Breast epithelium (tissue), 3 donors: ENCODE measurements at regions not wholly inside any gene's neighbourhood (a gene's known extent, or its start where the extent isn't known, plus 50 kb on each side); places are given as distances from the start of the nearest gene placed in this dataset.

ENCODE experiments used
- POLR2A ChIP-seq: fragments of 450-650 bp; IDR thresholded peaks from one replicate; pipeline ENCODE4 v1.6.1; 2016; ENCODE audit warnings: antibody characterized with exemption, mild to moderate bottlenecking, moderate library complexity
- POLR2AphosphoS5 ChIP-seq, 3 donors: sonication (generic); formaldehyde crosslinking; IDR thresholded peaks; one replicate each; pipeline ENCODE4 v1.6.1; 2017; ENCODE audit warnings: antibody characterized with exemption in 3 of 3
- TF ChIP-seq, protein P1 (sequence below), 3 donors: fragments of 450-650 bp; IDR thresholded peaks; one replicate each; pipeline ENCODE4 v1.5.1; 2016 to 2017; ENCODE audit warnings: antibody characterized with exemption in 3 of 3, mild to moderate bottlenecking in 3 of 3, moderate library complexity in 3 of 3

DNA sequence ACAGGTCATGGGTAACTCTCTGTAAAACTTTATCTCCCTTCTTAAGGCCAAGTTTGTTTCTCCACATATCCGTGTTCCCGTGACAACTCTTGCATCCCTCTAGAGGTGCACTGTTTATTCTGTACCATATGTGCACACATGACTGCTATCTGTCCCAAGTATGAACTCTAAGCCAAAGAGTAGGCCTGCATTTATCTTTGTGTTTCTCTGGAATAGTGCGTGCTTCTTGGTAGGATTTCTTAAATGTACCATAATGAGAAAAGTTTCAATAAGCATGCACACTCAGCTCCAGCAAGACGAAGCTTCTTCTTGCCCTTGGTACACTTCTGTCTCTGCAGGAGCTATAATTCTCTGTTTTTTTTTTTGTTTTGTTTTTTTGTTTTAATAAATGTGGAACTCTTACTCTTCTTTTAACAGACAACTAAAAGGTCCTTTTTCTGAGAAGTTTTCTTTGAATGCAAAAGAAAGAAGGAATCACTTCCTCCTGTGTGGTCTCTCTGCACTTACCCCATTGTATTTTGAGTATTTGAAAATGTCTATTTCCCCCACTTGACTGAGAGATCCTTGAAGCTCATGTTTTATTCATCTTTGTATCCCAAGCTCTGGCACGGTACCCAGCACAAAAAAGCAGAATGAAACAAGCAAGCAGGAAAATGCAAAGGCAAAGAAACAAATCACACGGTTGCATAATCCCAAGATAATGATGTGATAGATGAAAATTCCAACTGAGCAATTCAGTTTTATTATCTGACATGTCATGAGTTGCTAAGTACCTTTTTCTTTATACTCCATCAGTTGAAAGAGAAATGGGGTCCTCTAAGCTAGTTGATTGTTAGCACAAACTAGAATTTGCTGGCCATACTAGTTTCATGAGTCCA is 521.9 kb upstream of the BOD1L1 start:
- TF ChIP-seq, protein P1, sequence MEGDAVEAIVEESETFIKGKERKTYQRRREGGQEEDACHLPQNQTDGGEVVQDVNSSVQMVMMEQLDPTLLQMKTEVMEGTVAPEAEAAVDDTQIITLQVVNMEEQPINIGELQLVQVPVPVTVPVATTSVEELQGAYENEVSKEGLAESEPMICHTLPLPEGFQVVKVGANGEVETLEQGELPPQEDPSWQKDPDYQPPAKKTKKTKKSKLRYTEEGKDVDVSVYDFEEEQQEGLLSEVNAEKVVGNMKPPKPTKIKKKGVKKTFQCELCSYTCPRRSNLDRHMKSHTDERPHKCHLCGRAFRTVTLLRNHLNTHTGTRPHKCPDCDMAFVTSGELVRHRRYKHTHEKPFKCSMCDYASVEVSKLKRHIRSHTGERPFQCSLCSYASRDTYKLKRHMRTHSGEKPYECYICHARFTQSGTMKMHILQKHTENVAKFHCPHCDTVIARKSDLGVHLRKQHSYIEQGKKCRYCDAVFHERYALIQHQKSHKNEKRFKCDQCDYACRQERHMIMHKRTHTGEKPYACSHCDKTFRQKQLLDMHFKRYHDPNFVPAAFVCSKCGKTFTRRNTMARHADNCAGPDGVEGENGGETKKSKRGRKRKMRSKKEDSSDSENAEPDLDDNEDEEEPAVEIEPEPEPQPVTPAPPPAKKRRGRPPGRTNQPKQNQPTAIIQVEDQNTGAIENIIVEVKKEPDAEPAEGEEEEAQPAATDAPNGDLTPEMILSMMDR (IDR thresholded peaks at IDR 0.05) = no peak
- TF ChIP-seq POLR2AphosphoS5 (IDR thresholded peaks at IDR 0.05) (no peak), POLR2A (no peak)
